CD8-positive, alpha-beta memory T cell (primary cell): ENCODE measurements at regions not wholly inside any gene's neighbourhood (a gene's known extent, or its start where the extent isn't known, plus 50 kb on each side); places are given as distances from the start of the nearest gene placed in this dataset.

Experiments
- CTCF ChIA-PET: fragments of 350-600 bp; sonication (Branson Sonifier 250); formaldehyde crosslinking; loops from one replicate; lab custom pipeline; 2021; ENCODE audit warnings: antibody characterized with exemption; lab: Charles Lee
- POLR2A ChIA-PET: fragments of 350-600 bp; sonication (Branson Sonifier 250); formaldehyde crosslinking; loops from one replicate; lab custom pipeline; 2021; ENCODE audit warnings: antibody characterized with exemption; lab: Charles Lee
- DNase-seq, 5 donors: peaks; one replicate each; pipeline versions ENCODE4 v3.0.0 to v3.0.0-alpha.2; 2020 to 2022; ENCODE audit warnings: mixed read lengths in 1 of 5
- H3K27ac ChIP-seq: one replicate; pipeline ENCODE4 v1.7.0; 2013; ENCODE audit warnings: low read depth, mild to moderate bottlenecking, low read length, moderate library complexity
- H3K27me3 ChIP-seq: 2 replicates; pipeline ENCODE4 v1.7.0; 2013; ENCODE audit warnings: low read length, mild to moderate bottlenecking; ENCODE audit not compliant: insufficient read depth, poor library complexity, severe bottlenecking
- H3K36me3 ChIP-seq: 2 replicates; pipeline ENCODE4 v1.7.0; 2013; ENCODE audit warnings: mild to moderate bottlenecking, low read length, moderate library complexity; ENCODE audit not compliant: insufficient read depth
- H3K4me1 ChIP-seq: 2 replicates; pipeline ENCODE4 v1.7.0; 2013; ENCODE audit warnings: mild to moderate bottlenecking, low read length, moderate library complexity; ENCODE audit not compliant: insufficient read depth
- H3K4me3 ChIP-seq: 2 replicates; pipeline ENCODE4 v1.7.0; 2013; ENCODE audit warnings: mild to moderate bottlenecking, low read length
- H3K9me3 ChIP-seq: 2 replicates; pipeline ENCODE4 v1.7.0; 2013; ENCODE audit warnings: mild to moderate bottlenecking, low read length
- H3K27ac Mint-ChIP-seq, 8 donors: one replicate each; pipeline ENCODE4 v1.8.0; 2020 to 2021; ENCODE audit warnings: mixed read lengths in 8 of 8, mild to moderate bottlenecking in 6 of 8, inconsistent platforms in 3 of 8, moderate library complexity in 3 of 8
- H3K27me3 Mint-ChIP-seq, 2 donors: one replicate each; pipeline ENCODE4 v1.8.0; 2020 to 2021; ENCODE audit warnings: mixed read lengths in 2 of 2, mild to moderate bottlenecking in 1 of 2, moderate library complexity in 1 of 2
- H3K36me3 Mint-ChIP-seq, 3 donors: one replicate each; pipeline ENCODE4 v1.8.0; 2020 to 2021; ENCODE audit warnings: mixed read lengths in 3 of 3, inconsistent platforms in 1 of 3, mild to moderate bottlenecking in 1 of 3
- H3K4me1 Mint-ChIP-seq, 3 donors: one replicate each; pipeline ENCODE4 v1.8.0; 2020 to 2021; ENCODE audit warnings: mixed read lengths in 3 of 3, inconsistent platforms in 1 of 3, mild to moderate bottlenecking in 1 of 3
- H3K4me3 Mint-ChIP-seq, 7 donors: one replicate each; pipeline ENCODE4 v1.8.0; 2020 to 2021; ENCODE audit warnings: mixed read lengths in 7 of 7, mild to moderate bottlenecking in 6 of 7, moderate library complexity in 4 of 7, inconsistent platforms in 2 of 7
- H3K9me3 Mint-ChIP-seq, 5 donors: one replicate each; pipeline ENCODE4 v1.8.0; 2020 to 2022; ENCODE audit warnings: mixed read lengths in 5 of 5, mild to moderate bottlenecking in 3 of 5, moderate library complexity in 2 of 5, inconsistent platforms in 1 of 5

DNA sequence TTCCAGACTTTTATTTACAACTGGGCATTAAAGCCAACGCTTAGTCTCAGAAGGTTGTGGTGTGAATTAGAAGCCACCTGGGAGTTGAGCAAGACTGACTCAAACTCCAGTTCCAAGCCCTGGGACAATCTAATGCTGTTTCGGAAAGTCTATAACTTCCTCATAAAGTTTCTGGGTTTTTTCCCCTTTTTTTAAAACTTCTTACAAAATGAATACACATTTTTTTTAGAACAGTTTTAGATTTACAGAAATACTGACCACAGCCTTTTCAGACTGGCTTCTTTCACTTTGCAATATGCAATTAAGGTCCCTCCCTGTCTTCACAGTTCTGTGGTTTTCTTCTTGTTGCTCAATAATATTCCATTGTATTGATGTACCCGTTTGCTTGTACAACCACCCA, 115.9 kb upstream of the TWIST2 start:
- H3K9me3 Mint-ChIP-seq: peaks cover 0 to 5% (median 0%) of the 10 kb centered on the region in 5 donors
- H3K27ac Mint-ChIP-seq: no peak overlapping the region
- H3K4me3 Mint-ChIP-seq: no peak overlapping the region
- H3K27me3 Mint-ChIP-seq: peaks cover 2 to 15% of the 10 kb centered on the region in 2 donors
- Histone ChIP-seq H3K36me3 (no peaks in the 10 kb centered on the region), H3K27ac (no peak overlapping the region), H3K9me3 (no peaks in the 10 kb centered on the region), H3K4me1 (no peaks in the 10 kb centered on the region), H3K27me3 (no peaks in the 10 kb centered on the region), H3K4me3 (no peak overlapping the region)
- no peaks in the 10 kb centered on the region for H3K4me1 Mint-ChIP-seq
- no peak for DNase-seq
- ChIA-PET CTCF (no interaction called here), POLR2A (no interaction called here)
- no peaks in the 10 kb centered on the region for H3K36me3 Mint-ChIP-seq

- POLR2A ChIA-PET: no interaction called here
- no peak overlapping the region for H3K4me3 ChIP-seq
- Mint-ChIP-seq H3K36me3 (no peaks in the 10 kb centered on the region), H3K4me1 (no peaks in the 10 kb centered on the region), H3K9me3 (peaks cover 0 to 4% (median 0%) of the 10 kb centered on the region in 5 donors), H3K4me3 (no peak overlapping the region), H3K27ac (no peak overlapping the region), H3K27me3 (peaks cover 19 to 60% of the 10 kb centered on the region in 2 donors)
- CTCF ChIA-PET: no interaction called here
- no peak for DNase-seq
- no peaks in the 10 kb centered on the region for H3K36me3 ChIP-seq
- no peaks in the 10 kb centered on the region for H3K4me1 ChIP-seq
- no peak overlapping the region for H3K27ac ChIP-seq
- peaks cover 11% of the 10 kb centered on the region for H3K27me3 ChIP-seq
- H3K9me3 ChIP-seq: no peaks in the 10 kb centered on the region
These were observed 109.0 kb upstream of the TWIST2 start for GRCh38 chr2:238738917-238739316.

DNA sequence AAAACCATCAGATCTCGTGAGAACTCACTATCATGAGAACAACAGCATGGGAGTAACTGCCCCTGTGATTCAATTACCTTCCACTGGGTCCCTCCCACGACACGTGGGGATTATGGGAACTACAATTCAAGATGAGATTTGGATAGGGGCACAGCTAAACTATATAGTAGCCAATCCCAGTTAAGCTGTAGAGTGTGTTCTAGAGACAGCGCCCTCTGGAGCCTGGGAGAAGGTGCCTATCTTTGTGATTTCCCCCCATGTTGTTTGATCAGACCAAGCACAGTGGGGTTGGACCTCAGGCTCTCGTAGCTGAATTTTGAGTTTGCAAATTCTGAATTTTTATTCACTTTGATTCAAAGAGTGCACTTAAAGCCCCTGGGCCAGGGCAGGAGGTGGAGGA, 108.2 kb upstream of the TWIST2 start:
- peaks cover 21 to 68% of the 10 kb centered on the region in 2 donors for H3K27me3 Mint-ChIP-seq

DNA sequence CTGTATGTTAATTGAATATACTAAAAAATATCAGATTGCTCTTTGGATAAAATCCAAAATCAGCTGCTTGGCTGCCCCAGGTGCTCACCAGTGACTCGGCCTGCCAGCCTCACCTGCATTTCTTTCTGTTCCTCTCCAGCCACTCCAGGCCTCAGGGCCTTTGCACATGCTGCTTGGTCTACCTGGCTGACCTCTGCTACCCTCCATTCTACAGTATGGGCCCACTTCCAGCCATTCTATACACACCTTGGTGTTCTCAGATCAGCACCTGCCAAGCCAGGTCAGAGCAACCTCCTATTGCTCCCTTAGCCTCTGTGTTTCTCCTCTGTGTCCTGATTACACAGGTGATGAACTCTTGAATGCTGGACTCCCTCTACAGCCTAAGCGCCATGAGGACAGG, 106.6 kb upstream of the TWIST2 start:
- no peak for DNase-seq
- ChIA-PET POLR2A (no interaction called here), CTCF (no interaction called here)
- Mint-ChIP-seq H3K4me1 (no peaks in the 10 kb centered on the region), H3K4me3 (no peak overlapping the region), H3K9me3 (peaks cover 0 to 4% (median 0%) of the 10 kb centered on the region in 5 donors), H3K36me3 (no peaks in the 10 kb centered on the region), H3K27me3 (peaks cover 20 to 80% of the 10 kb centered on the region in 2 donors), H3K27ac (no peak overlapping the region)
- no peak overlapping the region for H3K4me3 ChIP-seq
- H3K27ac ChIP-seq: no peak overlapping the region
- peaks cover 11% of the 10 kb centered on the region for H3K27me3 ChIP-seq
- no peaks in the 10 kb centered on the region for H3K36me3 ChIP-seq
- H3K9me3 ChIP-seq: no peaks in the 10 kb centered on the region
- H3K4me1 ChIP-seq: no peaks in the 10 kb centered on the region

More for the DNA sequence above, 108.2 kb upstream of the TWIST2 start:
- CTCF ChIA-PET: no interaction called here
- peaks cover 11% of the 10 kb centered on the region for H3K27me3 ChIP-seq
- Mint-ChIP-seq H3K36me3 (no peaks in the 10 kb centered on the region), H3K27ac (no peak overlapping the region), H3K4me1 (no peaks in the 10 kb centered on the region), H3K4me3 (no peak overlapping the region), H3K9me3 (peaks cover 0 to 4% (median 0%) of the 10 kb centered on the region in 5 donors)
- no peaks in the 10 kb centered on the region for H3K36me3 ChIP-seq
- DNase-seq: no peak
- H3K9me3 ChIP-seq: no peaks in the 10 kb centered on the region
- POLR2A ChIA-PET: no interaction called here
- no peak overlapping the region for H3K4me3 ChIP-seq
- no peaks in the 10 kb centered on the region for H3K4me1 ChIP-seq
- no peak overlapping the region for H3K27ac ChIP-seq

DNA sequence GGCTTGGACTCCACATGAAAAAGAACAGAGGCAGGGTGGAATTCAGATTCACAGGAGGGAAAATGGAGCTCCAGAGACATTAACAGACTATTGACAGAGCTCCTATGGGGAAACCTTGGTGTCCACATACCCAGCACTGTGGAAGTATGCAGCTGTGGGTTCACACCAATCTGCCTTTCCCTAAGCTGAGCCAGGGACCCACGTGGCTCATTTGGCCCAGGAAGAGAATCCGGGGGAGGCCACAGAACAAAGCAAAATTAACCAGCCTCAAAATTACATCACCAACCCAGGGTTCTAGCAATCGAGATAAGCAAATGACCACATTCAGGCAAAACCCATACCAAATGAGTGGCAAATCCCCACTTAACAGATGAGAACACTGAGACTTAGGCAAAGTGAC, 105.8 kb upstream of the TWIST2 start:
- Mint-ChIP-seq H3K4me1 (no peaks in the 10 kb centered on the region), H3K27me3 (peaks cover 20 to 79% of the 10 kb centered on the region in 2 donors), H3K9me3 (peaks cover 0 to 4% (median 0%) of the 10 kb centered on the region in 5 donors), H3K27ac (no peak overlapping the region), H3K36me3 (no peaks in the 10 kb centered on the region), H3K4me3 (no peak overlapping the region)
- H3K27ac ChIP-seq: no peak overlapping the region
- POLR2A ChIA-PET: no interaction called here
- no peaks in the 10 kb centered on the region for H3K4me1 ChIP-seq
- no peaks in the 10 kb centered on the region for H3K36me3 ChIP-seq
- DNase-seq: no peak
- H3K9me3 ChIP-seq: no peaks in the 10 kb centered on the region
- H3K27me3 ChIP-seq: peaks cover 11% of the 10 kb centered on the region
- CTCF ChIA-PET: no interaction called here
- H3K4me3 ChIP-seq: no peak overlapping the region

GRCh38 chr2:238742664-238743063, 105.2 kb upstream of the TWIST2 start:
- no peaks in the 10 kb centered on the region for H3K36me3 Mint-ChIP-seq
- H3K4me1 Mint-ChIP-seq: no peaks in the 10 kb centered on the region
- no peak overlapping the region for H3K4me3 Mint-ChIP-seq
- DNase-seq: no peak
- Histone ChIP-seq H3K4me1 (no peaks in the 10 kb centered on the region), H3K27me3 (peaks cover 11% of the 10 kb centered on the region), H3K27ac (no peak overlapping the region), H3K36me3 (no peaks in the 10 kb centered on the region), H3K9me3 (no peaks in the 10 kb centered on the region), H3K4me3 (no peak overlapping the region)
- no peak overlapping the region for H3K27ac Mint-ChIP-seq
- peaks cover 0 to 4% (median 0%) of the 10 kb centered on the region in 5 donors for H3K9me3 Mint-ChIP-seq
- ChIA-PET POLR2A (no interaction called here), CTCF (no interaction called here)
- H3K27me3 Mint-ChIP-seq: peaks cover 16 to 73% of the 10 kb centered on the region in 2 donors

GRCh38 chr2:238743243-238744065, 104.4 kb upstream of the TWIST2 start:
- no peak overlapping the region for H3K4me3 ChIP-seq
- no peak overlapping the region for H3K27ac ChIP-seq
- Mint-ChIP-seq H3K27ac (no peak overlapping the region), H3K9me3 (peaks cover 0 to 2% (median 0%) of the 10 kb centered on the region in 5 donors), H3K4me1 (no peaks in the 10 kb centered on the region), H3K36me3 (no peaks in the 10 kb centered on the region), H3K27me3 (peaks cover 13 to 69% of the 10 kb centered on the region in 2 donors), H3K4me3 (no peak overlapping the region)
- H3K36me3 ChIP-seq: no peaks in the 10 kb centered on the region
- CTCF ChIA-PET: no interaction called here
- no peak for DNase-seq
- peaks cover 11% of the 10 kb centered on the region for H3K27me3 ChIP-seq
- no peaks in the 10 kb centered on the region for H3K4me1 ChIP-seq
- POLR2A ChIA-PET: no interaction called here
- H3K9me3 ChIP-seq: no peaks in the 10 kb centered on the region

DNA sequence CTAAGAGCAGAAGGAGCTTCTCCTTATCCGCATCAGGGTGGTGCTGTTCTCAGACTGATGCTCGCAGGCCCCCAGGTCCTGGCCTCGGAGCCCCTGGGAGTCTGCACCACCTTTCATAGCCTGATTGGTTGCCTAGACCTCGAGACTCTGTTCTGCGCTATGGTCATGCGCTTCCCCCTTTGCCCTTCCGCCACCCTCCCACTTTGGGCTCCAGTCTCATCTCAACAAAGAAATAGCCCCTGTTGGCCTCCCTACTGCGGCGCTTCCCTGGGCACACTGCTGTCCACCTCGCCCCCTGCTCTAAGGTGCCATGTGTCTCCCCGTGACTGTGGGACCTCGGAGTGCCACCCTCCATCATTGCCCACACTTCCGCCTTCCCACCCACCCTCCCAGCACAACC, 102.9 kb upstream of the TWIST2 start:
- no peak overlapping the region for H3K27ac ChIP-seq
- Mint-ChIP-seq H3K4me1 (no peaks in the 10 kb centered on the region), H3K27me3 (peaks cover 14 to 61% of the 10 kb centered on the region in 2 donors), H3K4me3 (no peak overlapping the region), H3K36me3 (no peaks in the 10 kb centered on the region), H3K27ac (no peak overlapping the region), H3K9me3 (peaks cover 0 to 8% (median 6%) of the 10 kb centered on the region in 5 donors)
- H3K27me3 ChIP-seq: peaks cover 5% of the 10 kb centered on the region
- no peak overlapping the region for H3K4me3 ChIP-seq
- no peaks in the 10 kb centered on the region for H3K36me3 ChIP-seq
- no peaks in the 10 kb centered on the region for H3K9me3 ChIP-seq
- ChIA-PET CTCF (no interaction called here), POLR2A (no interaction called here)
- no peak for DNase-seq
- no peaks in the 10 kb centered on the region for H3K4me1 ChIP-seq
